Right renal pelvis (tissue), 4 donors: ENCODE measurements at regions not wholly inside any gene's neighbourhood (a gene's known extent, or its start where the extent isn't known, plus 50 kb on each side); places are given as distances from the start of the nearest gene placed in this dataset.
"Not testable (repeated sequence)": the region's sequence is repeated elsewhere in the genome, so short reads cannot be mapped to it uniquely, and the experiment has no call there.

Experiments
- DNase-seq, 4 donors: peaks; one replicate each; pipeline ENCODE4 v3.0.0-alpha.2; 2013; ENCODE audit warnings: low read depth in 4 of 4, low spot score in 3 of 4, missing footprints in 1 of 4

- DNase-seq: no peak
Observed at GRCh38 chr16:13336335-13336734, 434.9 kb downstream of the SHISA9 start.

DNA sequence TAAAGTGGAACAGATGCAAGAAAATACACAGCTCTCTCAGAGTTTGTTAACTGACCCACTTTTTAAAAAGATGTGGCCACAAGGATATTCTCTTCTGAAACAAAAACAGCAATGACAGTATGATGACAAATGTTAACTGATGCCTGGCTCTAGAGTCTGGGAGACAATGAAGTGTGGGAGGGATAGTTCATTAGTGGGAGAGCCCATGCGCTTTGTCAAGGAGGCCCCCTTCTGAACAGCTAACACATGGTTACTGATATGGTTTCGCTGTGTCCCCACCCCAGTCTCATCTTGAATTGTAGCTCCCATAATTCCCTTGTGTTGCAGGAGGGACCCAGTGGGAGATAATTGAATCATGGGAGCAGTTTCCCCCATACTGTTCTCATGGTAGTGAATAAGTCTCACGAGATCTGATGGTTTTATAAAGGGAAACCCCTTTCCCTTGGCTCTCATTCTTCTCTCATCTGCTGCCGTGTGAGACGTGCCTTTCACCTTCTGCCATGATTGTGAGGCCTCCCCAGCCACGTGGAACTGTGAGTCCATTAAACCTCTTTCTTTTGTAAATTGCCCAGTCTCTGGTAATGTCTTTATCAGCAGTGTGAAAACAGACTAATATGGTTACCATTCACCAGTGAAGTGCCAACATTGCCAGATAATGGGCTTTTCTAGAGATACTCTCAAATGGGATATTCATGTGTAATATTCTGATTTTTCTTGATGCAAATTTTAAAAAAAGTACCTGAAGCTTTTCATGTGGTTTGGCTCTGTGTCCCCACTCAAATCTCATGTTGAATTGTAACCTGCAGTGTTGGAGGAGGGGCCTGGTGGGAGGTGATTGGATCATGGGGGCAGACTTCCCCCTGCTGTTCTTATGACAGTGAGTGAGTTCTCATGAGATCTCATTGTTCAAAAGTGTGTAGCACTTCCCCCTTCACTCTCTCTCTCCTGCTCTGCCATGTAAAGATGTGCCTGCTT is 435.8 kb downstream of the SHISA9 start:
- DNase-seq: not testable (repeated sequence)

DNA sequence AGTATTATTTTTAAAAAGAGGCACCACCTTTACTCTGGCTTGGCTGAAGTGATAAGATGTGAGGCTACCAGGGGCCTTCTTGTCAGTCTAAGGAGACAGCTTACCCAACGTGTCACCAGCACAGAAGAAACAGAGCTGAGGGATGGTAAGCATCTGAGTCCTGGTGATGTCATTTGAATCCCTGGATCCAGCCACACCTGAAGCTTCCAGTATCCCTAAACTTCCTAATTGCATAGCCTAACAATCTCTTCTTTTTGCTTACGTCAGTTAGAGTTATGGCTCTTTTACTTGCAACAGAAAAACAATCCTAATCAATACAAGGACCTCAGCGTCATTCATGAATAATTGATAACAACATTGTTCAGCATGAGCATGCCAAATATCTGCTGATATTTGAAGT is 436.6 kb downstream of the SHISA9 start:
- DNase-seq: no peak

DNA sequence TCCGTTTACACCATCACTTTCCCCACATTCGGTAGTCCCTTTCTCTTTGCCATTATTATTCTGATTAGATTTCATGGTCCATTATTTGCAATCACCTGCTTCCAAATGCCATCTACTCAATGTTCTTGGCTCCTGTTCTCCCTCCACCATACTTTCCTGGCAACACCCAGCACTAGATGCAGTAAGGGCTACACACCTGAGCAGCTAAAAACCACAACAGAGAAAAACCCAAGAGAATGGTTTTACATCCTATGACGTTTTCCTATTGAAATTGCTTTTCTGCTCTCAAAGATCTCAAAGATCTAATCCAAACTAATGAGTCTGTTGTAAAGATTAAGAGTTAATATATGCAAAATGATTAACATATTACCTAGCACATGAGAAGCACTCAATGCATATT is 441.3 kb downstream of the SHISA9 start:
- DNase-seq: no peak

DNA sequence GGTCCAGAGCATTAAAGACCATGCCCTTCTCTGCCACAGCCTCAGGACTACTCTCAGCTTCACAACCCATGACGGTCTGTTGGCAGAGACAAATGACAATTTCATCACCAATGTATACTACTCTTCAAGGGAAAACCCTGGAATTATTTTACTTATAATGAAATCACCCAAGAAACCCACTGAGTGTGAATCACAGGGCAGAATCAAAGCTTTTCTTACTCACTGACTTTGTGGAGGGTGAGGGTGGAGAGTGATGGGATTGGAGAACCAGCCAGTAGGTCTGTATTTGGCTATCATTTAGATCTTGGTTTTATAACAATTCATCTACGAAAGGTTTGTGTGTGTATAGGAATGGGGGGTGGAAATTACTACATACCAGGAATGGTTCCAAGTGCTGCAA is 442.6 kb downstream of the SHISA9 start:
- no peak for DNase-seq

GRCh38 chr16:13348416-13348815 is 447.0 kb downstream of the SHISA9 start:
- no peak for DNase-seq

GRCh38 chr16:13350000-13350399 is 448.6 kb downstream of the SHISA9 start:
- DNase-seq: no peak

DNA sequence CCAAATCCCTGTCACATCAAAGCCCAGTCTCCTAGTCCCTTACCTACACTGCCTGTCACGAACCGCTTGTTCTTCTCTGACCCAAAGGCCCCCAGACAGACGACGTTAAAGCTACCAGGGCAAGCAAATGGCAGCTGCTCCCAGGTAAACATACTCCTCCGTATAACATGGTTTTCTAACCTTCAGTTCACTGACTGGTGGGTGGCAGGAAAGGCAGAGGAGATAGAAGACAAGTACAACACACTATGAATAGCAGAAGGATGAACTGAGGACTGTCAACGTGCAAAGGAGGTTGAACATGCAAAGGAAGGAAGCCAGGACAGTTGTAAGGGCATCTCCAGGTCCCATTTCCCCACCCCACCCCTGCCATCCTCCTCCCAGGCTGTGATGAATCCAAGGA is 449.8 kb downstream of the SHISA9 start:
- no peak for DNase-seq

DNA sequence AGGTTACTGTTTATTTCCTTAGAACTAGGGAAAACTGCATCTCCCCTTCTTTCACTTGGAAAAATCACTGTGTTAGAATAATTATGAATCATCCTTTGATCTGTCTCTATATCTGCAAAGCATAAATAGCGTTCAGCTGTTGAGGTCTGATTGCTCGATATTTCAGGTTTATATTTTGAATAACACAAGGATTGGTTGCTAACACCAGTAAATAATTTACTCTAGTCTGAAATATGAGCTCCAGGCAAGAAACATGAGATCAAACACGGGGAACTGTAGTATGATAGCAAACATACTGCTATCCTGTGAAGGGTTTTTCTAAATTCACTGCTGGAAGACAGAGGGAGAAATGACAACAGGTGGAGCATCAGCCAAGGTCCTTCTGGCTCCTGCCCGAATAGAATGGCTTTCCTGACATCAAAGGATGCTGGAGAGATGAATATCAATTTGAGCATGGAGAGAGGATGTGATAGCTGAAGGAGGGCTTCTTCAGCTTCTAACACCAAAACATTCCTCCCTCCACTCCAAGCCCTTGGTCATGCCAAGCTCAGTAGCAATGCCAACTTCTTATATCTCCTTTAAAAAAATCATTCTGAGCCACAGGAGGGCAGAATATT is 450.3 kb downstream of the SHISA9 start:
- DNase-seq: no peak

DNA sequence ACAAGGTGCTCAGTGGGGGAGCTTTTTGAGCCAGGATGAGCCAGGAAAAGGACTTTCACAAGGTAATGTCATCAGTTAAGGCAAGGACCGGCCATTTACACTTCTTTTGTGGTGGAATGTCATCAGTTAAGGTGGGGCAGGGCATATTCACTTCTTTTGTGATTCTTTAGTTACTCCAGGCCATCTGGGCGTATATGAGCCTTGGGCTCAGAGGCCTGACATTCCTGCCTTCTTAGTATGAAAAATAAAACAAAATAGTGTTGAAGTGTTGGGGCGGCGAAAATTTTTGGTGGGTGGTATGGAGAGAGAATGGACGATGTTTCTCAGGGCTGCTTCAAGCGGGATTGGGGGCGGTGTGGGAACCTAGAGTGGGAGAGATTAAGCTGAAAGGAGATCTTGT is 451.4 kb downstream of the SHISA9 start:
- DNase-seq: not testable (repeated sequence)

DNA sequence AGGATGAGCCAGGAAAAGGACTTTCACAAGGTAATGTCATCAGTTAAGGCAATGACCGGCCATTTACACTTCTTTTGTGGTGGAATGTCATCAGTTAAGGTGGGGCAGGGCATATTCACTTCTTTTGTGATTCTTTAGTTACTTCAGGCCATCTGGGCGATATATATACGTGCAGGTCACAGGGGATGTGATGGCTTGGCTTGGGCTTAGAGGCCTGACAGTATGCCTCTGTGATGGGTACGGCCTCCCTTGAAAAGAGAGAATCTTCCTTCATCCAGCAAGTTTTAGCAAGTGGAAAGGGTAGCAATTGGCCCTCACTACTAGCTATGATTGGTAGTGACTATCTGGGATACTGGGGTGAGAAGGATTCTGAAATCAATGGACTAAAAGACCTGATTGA is 456.4 kb downstream of the SHISA9 start:
- DNase-seq: not testable (repeated sequence)

- no peak for DNase-seq
Observed at GRCh38 chr16:13359835-13360234, 458.4 kb downstream of the SHISA9 start.

DNA sequence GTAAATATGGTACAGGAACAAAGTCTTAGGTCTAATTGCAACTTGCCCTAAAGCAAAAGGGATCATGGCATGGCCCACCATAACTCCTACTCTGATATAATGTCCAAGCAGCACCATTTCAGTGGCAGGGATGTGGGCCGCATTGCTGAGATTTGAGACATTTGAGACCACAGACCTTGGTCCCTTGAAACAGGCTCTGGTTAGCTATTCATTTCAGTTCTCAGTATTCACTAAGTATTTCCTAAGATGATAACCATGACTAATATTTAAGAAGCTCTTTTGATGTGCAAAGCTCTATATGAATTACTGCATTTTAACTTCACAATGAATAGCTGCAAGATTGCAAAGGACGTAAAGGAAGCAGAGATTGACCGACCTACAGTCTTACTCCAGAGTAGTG is 471.0 kb downstream of the SHISA9 start:
- no peak for DNase-seq

DNA sequence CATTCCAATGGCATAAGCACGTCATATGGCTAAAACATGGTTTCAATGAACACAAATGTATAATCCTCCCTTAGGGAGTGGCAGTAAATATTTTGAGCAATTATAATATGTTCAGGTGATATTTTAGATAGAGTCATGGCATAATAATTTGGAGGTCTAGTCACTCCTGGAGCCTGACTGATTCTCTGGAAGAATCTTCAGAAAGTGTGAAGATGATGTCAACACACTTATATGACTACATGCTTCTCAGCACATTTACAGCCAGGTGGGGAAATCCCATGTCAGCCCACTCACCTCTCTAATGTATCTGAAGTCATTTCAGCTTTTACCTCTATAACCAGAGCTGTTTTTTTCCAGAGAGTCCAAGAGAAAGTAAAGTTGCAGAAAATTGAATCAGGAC is 474.8 kb downstream of the SHISA9 start:
- no peak for DNase-seq

GRCh38 chr16:13377143-13377542 is 475.7 kb downstream of the SHISA9 start:
- DNase-seq: no peak

DNA sequence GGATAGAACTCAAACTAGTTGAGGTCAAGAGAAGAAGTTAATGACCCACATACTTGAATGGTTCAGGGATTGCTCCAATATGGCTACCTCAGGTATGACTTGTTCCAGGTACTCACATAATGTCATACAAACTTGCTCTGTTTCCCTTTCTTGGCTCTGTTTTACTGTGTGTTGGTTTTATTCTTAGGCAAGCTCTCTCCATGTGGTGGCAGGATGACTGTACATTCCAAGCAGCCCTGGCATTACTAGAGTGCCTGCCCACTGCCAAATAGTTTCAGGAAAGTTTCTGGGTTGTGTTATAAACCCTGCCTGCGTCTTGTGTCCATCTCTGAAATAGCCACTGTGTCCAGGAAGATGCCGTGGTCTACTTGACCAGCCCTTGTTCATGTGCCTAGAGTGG is 476.8 kb downstream of the SHISA9 start:
- DNase-seq: no peak

DNA sequence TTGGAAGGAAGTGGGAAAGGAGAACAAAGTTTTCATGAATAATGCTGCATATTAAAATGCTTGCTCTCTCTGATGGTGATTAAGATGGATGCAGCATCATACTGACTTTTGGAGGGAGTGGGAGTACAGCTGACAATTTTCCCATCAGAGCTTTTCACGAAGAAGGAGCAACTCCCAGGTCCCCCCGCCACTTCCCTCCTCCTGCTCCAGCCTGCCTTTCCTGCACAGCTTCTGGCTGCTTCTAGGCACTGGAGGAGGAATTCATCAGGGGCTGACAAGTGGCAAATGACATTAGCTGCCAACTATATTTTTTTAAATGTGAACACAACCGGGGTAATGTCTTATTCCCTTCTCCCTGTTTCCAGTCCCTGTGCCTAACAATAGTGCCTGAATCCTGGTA is 477.9 kb downstream of the SHISA9 start:
- no peak for DNase-seq

DNA sequence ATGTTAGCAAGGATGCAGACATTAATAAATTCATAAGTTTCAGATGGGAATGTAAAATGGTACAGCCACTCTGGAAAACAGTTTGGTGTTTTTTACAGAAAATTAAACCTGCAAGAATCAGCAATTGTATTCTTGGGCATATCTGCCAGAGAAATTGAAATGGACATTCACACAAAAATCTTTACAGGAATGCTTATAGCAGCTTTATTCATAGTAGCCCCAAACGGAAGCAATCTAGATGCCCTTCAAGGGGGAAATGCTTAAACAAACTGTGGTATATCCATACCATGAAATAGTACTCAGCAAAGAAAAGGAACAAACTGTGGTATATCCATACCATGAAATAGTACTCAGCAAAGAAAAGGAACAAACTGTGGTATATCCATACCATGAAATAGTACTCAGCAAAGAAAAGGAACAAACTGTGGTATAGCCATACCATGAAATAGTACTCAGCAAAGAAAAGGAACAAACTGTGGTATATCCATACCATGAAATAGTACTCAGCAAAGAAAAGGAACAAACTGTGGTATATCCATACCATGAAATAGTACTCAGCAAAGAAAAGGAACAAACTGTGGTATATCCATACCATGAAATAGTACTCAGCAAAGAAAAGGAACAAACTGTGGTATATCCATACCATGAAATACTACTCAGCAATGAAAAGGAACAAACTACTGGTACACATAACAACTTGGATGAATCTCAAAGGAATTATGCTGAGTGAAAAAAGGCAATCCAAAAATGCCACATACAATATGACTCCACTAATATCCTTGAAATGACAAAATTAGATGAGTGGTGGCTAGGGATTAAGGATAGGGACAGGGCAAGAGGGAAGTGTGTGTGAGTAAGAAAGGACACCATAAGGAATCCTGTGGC is 484.0 kb downstream of the SHISA9 start:
- DNase-seq: not testable (repeated sequence)

DNA sequence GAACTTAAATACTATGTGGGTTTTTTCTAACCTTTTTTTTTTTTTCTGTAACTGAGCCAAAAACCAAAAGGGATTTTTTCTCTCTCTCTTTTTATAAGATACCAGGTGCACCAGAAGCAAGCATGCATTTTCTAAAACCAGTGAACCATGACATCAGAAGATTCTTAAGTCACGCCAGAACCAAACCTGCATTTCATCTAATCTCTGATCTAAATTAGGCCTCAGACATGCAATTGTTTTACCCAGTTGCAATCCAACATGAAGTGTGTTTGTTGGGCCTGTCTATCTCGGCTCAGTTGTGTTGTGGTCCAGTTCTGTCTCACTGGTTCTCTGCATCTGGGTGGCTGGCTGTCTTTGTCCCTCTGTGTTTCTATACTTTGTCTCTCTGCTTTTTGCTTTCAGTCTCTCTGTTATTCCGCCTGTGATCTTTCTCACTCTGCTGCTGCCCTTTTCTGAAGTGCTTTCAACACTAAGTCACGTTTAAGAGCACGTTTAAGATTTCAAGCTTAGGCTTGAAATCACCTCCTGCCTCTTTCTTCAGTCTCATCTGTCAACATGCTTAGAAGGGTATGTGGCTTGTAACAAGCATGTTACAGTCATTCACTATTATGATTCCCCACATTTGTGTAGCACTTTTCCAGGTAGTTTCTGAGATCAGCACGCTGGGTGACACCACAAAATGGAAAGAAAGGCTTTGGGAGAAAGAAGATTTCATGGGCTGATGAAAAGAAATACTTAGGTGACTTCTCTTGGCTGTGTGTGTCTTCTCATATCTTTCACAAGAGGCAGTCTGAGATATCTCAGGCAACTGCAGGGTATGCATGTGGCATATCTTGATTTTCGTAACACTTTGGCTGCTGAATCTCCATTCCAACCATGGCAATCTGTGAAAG is 488.9 kb downstream of the SHISA9 start:
- peak in 2 of 4 donors; percentile 17 to 36 for DNase-seq

DNA sequence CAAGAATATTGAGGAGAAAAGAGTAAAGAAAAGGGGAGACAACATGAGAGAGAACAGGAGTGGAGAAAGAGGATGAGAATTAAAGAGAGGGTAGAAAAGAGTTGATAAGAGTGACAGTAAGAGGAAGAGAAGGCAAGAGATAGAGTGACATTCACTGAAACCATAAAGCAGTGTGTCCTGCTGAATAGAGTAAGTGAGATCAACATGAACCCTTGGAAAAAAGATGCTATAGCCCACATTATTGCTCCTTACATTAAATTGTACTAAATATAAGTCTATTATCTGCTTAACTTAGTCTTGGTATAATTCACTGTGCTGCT is 489.5 kb downstream of the SHISA9 start:
- DNase-seq: no peak
